ENCODE measurements at regions not wholly inside any gene's neighbourhood (a gene's known extent, or its start where the extent isn't known, plus 50 kb on each side); places are given as distances from the start of the nearest gene placed in this dataset.

DNA sequence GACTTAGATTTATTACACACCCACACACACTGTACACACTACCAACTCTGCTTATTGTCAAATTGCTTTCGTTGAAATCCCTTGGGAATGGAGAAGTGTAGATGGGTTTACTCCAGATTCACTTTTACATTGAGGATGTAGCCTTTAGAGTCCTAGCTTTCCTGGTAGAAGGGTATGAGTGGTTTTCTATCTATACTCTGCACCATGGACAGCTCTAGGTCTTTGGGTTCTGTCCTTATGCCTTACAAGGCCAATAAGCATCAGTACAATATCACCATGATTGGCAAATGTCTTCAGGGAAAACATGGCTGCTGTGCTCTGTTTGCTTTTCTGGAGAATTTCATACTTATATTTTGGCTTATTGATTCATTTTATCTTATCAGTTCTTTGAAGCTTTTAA, 1063.9 kb downstream of the SLC6A15 start:
- TF ChIP-seq, protein P1, sequence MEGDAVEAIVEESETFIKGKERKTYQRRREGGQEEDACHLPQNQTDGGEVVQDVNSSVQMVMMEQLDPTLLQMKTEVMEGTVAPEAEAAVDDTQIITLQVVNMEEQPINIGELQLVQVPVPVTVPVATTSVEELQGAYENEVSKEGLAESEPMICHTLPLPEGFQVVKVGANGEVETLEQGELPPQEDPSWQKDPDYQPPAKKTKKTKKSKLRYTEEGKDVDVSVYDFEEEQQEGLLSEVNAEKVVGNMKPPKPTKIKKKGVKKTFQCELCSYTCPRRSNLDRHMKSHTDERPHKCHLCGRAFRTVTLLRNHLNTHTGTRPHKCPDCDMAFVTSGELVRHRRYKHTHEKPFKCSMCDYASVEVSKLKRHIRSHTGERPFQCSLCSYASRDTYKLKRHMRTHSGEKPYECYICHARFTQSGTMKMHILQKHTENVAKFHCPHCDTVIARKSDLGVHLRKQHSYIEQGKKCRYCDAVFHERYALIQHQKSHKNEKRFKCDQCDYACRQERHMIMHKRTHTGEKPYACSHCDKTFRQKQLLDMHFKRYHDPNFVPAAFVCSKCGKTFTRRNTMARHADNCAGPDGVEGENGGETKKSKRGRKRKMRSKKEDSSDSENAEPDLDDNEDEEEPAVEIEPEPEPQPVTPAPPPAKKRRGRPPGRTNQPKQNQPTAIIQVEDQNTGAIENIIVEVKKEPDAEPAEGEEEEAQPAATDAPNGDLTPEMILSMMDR (IDR thresholded peaks at IDR 0.05), result no peak
- TF ChIP-seq POLR2A (IDR thresholded peaks at IDR 0.05), result no peak
